ENCODE measurements at regions not wholly inside any gene's neighbourhood (a gene's known extent, or its start where the extent isn't known, plus 50 kb on each side); places are given as distances from the start of the nearest gene placed in this dataset.

DNA sequence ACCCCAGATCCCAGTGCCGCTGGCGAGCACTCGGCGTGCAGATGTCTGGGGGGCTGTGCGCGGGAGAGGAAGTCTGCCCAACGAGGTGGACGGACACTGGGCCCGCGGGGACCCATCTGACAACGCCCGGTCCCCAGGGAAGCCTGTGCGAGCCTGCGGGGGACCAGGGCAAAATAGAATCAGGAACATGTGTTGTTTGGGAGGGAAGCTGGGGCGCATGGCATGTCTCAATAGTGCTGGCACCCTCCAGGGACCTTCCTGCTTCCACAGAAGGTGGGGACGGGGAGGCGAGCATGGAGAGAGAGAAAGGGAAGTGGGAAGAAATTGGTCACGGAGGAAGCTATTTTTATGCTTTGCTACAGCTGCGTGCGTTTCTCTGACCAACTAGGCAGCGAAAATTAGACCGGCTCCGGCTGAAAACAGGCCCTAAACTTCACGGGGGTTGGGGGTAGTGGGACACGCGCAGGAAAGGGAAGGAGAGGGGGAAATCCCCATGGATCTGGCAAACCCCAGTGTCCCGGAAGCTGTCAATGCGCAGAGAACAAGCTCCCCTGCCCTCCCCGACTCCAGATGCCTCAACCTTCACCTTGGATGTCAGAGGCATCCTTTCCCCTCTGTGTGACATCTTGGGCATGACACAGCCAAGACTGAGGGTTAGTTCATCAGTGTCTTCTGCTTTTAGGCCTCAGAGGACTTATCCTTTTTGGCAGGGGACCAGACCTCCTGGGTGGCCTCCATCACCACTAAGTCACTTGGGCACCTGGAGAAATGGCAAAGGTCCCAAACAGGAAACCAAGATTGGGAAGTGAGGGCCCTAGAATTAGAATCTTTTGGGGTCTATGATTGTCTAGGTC is 169.8 kb upstream of the BCOR start:
- TF ChIP-seq CTCF (IDR thresholded peaks at IDR 0.05; ENCODE audit: insufficient read depth, low read length) (no peak), POLR2AphosphoS5 (IDR thresholded peaks at IDR 0.05; ENCODE audit: low read depth) (peak; percentile 57; the same call in 1 of the 2 replicates), GABPA (IDR thresholded peaks at IDR 0.05; ENCODE audit: low read depth) (no peak)
- TF ChIP-seq, protein P1, sequence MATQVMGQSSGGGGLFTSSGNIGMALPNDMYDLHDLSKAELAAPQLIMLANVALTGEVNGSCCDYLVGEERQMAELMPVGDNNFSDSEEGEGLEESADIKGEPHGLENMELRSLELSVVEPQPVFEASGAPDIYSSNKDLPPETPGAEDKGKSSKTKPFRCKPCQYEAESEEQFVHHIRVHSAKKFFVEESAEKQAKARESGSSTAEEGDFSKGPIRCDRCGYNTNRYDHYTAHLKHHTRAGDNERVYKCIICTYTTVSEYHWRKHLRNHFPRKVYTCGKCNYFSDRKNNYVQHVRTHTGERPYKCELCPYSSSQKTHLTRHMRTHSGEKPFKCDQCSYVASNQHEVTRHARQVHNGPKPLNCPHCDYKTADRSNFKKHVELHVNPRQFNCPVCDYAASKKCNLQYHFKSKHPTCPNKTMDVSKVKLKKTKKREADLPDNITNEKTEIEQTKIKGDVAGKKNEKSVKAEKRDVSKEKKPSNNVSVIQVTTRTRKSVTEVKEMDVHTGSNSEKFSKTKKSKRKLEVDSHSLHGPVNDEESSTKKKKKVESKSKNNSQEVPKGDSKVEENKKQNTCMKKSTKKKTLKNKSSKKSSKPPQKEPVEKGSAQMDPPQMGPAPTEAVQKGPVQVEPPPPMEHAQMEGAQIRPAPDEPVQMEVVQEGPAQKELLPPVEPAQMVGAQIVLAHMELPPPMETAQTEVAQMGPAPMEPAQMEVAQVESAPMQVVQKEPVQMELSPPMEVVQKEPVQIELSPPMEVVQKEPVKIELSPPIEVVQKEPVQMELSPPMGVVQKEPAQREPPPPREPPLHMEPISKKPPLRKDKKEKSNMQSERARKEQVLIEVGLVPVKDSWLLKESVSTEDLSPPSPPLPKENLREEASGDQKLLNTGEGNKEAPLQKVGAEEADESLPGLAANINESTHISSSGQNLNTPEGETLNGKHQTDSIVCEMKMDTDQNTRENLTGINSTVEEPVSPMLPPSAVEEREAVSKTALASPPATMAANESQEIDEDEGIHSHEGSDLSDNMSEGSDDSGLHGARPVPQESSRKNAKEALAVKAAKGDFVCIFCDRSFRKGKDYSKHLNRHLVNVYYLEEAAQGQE (IDR thresholded peaks at IDR 0.05; ENCODE audit: insufficient replicate concordance, low read depth) = no peak
